ENCODE measurements at regions not wholly inside any gene's neighbourhood (a gene's known extent, or its start where the extent isn't known, plus 50 kb on each side); places are given as distances from the start of the nearest gene placed in this dataset.

DNA sequence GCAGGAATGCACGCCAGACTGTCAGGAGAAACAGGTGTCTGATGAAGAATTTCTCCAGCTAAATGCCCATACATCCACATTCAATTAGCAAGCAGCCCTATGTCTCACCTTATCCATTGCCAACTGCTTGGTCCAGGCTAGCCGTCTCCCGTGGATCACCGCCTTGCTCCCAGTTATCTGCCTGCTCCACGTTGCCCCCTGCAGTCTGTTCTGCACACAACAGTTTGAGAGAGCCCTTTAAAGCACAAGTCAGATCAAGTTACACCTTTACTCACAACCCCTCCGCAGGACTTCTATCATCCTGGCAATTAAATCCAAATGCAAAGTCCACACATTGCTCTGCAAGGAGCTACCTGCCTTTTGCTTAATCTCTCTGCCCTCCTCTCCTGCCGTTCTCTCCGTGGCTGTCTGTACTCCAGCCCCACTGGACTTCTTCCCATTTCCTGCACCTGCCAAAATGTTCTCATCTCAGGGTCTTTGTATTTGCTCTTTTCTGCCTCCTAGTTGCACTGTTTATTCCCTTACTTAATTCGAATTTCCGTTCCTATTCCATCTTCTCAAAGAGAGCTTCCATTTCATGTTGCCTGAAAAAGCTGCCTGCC, 185.3 kb upstream of the LARGE1 start:
- TF ChIP-seq, protein P1, sequence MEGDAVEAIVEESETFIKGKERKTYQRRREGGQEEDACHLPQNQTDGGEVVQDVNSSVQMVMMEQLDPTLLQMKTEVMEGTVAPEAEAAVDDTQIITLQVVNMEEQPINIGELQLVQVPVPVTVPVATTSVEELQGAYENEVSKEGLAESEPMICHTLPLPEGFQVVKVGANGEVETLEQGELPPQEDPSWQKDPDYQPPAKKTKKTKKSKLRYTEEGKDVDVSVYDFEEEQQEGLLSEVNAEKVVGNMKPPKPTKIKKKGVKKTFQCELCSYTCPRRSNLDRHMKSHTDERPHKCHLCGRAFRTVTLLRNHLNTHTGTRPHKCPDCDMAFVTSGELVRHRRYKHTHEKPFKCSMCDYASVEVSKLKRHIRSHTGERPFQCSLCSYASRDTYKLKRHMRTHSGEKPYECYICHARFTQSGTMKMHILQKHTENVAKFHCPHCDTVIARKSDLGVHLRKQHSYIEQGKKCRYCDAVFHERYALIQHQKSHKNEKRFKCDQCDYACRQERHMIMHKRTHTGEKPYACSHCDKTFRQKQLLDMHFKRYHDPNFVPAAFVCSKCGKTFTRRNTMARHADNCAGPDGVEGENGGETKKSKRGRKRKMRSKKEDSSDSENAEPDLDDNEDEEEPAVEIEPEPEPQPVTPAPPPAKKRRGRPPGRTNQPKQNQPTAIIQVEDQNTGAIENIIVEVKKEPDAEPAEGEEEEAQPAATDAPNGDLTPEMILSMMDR (conservative IDR thresholded peaks at IDR 0.05; ENCODE audit: low read depth, low read length) = peak; percentile 47
- TF ChIP-seq EZH2 (IDR thresholded peaks at IDR 0.05; ENCODE audit: borderline replicate concordance, low read depth, low read length, poor library complexity, severe bottlenecking) = no peak

All from A673 (cell line).